SK-N-DZ (cell line): ENCODE measurements at regions not wholly inside any gene's neighbourhood (a gene's known extent, or its start where the extent isn't known, plus 50 kb on each side); places are given as distances from the start of the nearest gene placed in this dataset.
"Not testable (repeated sequence)": the region's sequence is repeated elsewhere in the genome, so short reads cannot be mapped to it uniquely, and the experiment has no call there.

Experiments used
- DNase-seq: peaks from one replicate; pipeline ENCODE4 v3.0.0-alpha.2; 2015; ENCODE audit warnings: low spot score

- no peak for DNase-seq
These were observed 128.5 kb downstream of the KCNE4 start for GRCh38 chr2:223180463-223180862.

GRCh38 chr2:223181561-223181960 is 129.6 kb downstream of the KCNE4 start:
- no peak for DNase-seq

GRCh38 chr2:223182356-223182755 is 130.4 kb downstream of the KCNE4 start:
- DNase-seq: no peak

GRCh38 chr2:223185638-223186037 is 133.6 kb downstream of the KCNE4 start:
- DNase-seq: no peak

GRCh38 chr2:223187256-223187655 is 135.3 kb downstream of the KCNE4 start:
- no peak for DNase-seq

GRCh38 chr2:223190561-223191206 is 138.7 kb downstream of the KCNE4 start:
- DNase-seq: not testable (repeated sequence)

- DNase-seq: no peak
These were observed 144.3 kb downstream of the KCNE4 start for GRCh38 chr2:223196331-223196730.

- DNase-seq: no peak
These were observed 145.1 kb downstream of the KCNE4 start for GRCh38 chr2:223197046-223197445.

GRCh38 chr2:223199531-223200515 is 147.8 kb downstream of the KCNE4 start:
- no peak for DNase-seq

GRCh38 chr2:223203971-223204929 is 152.3 kb downstream of the KCNE4 start:
- DNase-seq: no peak

GRCh38 chr2:223210489-223210888 is 158.5 kb downstream of the KCNE4 start:
- no peak for DNase-seq

- DNase-seq: no peak
These were observed 162.6 kb downstream of the KCNE4 start for GRCh38 chr2:223214394-223215253.

GRCh38 chr2:223215254-223215516 is 163.2 kb downstream of the KCNE4 start:
- DNase-seq: no peak

- no peak for DNase-seq
These were observed 165.4 kb downstream of the KCNE4 start for GRCh38 chr2:223217373-223217772.

- no peak for DNase-seq
These were observed 166.7 kb downstream of the KCNE4 start for GRCh38 chr2:223218587-223219178.

- DNase-seq: no peak
These were observed 168.1 kb downstream of the KCNE4 start for GRCh38 chr2:223219872-223220657.

- no peak for DNase-seq
These were observed 168.6 kb downstream of the KCNE4 start for GRCh38 chr2:223220658-223220925.

GRCh38 chr2:223221139-223221835 is 169.3 kb downstream of the KCNE4 start:
- no peak for DNase-seq

- no peak for DNase-seq
These were observed 170.4 kb downstream of the KCNE4 start for GRCh38 chr2:223222397-223222796.
